GM18951 (cell line): ENCODE measurements at regions not wholly inside any gene's neighbourhood (a gene's known extent, or its start where the extent isn't known, plus 50 kb on each side); places are given as distances from the start of the nearest gene placed in this dataset.

ENCODE experiments used
- POLR2A ChIP-seq: IDR thresholded peaks from 4 replicates; pipeline ENCODE4 v1.6.1; 2011; ENCODE audit warnings: mild to moderate bottlenecking; ENCODE audit not compliant: insufficient read length, insufficient read depth; ENCODE audit errors: extremely low read depth
- in situ Hi-C: fragments of 300-500 bp; cut with MboI; formaldehyde crosslinking; loops from one replicate; pipeline ENCODE4 v1.12.0; 2022; ENCODE audit warnings: low sequenced_read_pairs, mixed read lengths, inconsistent platforms; ENCODE audit not compliant: unreplicated experiment

DNA sequence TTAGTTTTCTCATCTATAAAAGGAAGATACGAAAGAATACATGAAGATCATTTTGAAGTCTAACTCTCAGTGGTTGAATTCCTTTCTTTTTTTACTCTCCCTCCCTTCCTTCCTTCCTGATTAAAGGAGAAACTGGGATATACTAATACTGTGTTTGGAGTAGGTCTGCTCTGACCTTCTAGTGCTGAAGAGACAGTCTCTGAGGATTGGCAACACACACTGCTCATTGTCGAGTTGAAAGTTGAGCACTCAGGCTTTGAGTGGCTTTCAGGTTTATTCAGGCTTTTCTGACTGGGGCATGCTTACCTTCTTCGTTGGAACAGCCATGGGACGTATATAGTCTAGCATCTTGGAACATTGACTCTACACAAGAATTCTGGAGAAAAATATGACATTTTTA is 86.9 kb upstream of the RPS23 start:
- in situ Hi-C loops, result no loop called here
- no peak for TF ChIP-seq POLR2A

GRCh38 chr5:82364497-82364896 is 86.3 kb upstream of the RPS23 start:
- TF ChIP-seq POLR2A, result no peak
- in situ Hi-C loops, result no loop called here

DNA sequence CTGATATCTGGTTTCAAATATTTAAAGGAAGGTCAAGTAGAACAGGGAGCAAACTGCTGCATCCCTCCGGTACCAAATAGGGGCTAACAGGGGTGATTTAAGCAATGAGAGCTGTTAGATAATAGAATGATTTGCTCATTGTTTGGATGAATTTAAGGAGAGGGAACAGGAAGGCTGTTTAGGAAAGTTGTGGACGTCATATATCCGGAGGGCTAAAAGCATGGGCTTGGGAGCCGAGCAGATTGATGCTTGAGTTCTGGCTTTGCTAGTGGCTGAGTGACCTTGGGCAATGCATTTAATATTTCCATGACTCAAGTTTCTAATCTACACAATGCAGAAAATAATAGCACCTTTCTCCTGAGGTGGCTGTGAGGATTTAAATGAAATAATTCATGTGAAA is 85.4 kb upstream of the RPS23 start:
- in situ Hi-C loops, result no loop called here
- no peak for TF ChIP-seq POLR2A

DNA sequence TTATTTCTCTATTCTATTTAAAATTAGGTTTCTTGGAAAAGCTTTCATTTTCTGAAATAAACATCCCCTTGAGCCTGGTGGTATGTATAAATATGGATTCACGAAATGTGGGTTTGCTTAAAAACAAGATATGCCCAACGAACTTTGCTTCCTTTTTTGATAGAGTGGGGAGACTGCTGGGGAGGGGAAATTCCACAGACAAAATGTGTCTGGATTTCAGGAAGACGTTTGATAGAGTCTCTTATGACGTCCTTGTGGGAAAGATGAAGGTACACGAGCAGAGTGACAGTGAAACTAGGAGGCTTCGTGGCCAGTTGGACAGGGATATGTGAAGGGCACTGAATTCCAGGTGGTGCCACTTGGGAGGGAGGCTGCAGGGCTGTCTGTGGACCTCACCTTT is 84.5 kb upstream of the RPS23 start:
- in situ Hi-C loops, result no loop called here
- TF ChIP-seq POLR2A, result no peak

- in situ Hi-C loops, result no loop called here
- no peak for TF ChIP-seq POLR2A
Observed at GRCh38 chr5:82360022-82360421, 81.9 kb upstream of the RPS23 start.

GRCh38 chr5:82359272-82359671 is 81.1 kb upstream of the RPS23 start:
- no peak for TF ChIP-seq POLR2A
- in situ Hi-C loops, result loop anchor here (10.0 kb wide), 1 partner anchor 1196 kb away; no protein-coding TSS in a partner anchor

- in situ Hi-C loops, result loop anchor here (10.0 kb wide), 1 partner anchor 1196 kb away; no protein-coding TSS in a partner anchor
- TF ChIP-seq POLR2A, result no peak
Observed at GRCh38 chr5:82358457-82358856, 80.3 kb upstream of the RPS23 start.

DNA sequence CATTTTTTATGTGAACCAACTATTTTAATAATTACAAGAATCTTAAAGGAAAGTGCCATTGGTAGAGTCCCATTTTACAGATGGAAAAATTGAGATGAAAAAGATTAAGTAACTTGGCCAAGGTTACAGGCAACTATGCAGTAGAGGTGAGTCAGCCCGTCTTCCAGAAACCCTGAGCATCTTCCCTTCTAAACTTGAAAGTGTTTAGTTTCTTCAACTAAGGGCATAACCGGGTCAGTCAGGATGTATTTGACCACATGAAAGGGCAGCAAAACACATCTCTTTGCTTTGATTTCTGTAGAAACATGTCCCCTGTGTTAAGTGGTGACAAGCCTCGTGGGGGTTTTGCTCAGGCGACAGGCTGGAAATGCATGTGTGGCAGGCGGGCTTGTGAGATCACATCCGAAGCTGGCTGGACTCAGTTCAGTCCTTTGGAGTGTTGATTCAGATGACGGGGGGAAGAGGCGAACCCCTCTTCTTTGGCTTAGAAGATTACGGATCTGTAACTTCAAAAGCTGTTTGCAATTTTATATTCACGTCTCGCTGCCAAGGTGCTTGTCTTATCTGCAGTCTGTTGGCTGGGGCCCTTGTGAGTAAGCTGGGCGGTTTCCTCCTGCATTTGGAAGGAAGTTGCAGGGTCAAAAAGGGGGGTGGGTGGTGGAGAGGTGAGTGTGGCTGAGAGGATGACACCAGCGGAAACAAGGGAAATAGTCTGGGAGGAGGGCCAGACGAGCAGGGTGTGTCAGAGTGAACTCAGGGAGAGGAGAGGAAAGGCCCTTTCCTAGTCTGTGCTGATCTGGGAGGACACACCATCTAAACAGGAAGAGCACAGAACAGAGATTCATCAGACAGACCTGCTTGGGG is 78.9 kb upstream of the RPS23 start:
- in situ Hi-C loops, result loop anchor here (10.0 kb wide), 1 partner anchor 1198 kb away; no protein-coding TSS in a partner anchor

GRCh38 chr5:82356021-82356420 is 77.9 kb upstream of the RPS23 start:
- in situ Hi-C loops, result loop anchor here (10.0 kb wide), 1 partner anchor 1199 kb away; no protein-coding TSS in a partner anchor
- no peak for TF ChIP-seq POLR2A

More for the DNA sequence above, 78.9 kb upstream of the RPS23 start:
- TF ChIP-seq POLR2A, result no peak

DNA sequence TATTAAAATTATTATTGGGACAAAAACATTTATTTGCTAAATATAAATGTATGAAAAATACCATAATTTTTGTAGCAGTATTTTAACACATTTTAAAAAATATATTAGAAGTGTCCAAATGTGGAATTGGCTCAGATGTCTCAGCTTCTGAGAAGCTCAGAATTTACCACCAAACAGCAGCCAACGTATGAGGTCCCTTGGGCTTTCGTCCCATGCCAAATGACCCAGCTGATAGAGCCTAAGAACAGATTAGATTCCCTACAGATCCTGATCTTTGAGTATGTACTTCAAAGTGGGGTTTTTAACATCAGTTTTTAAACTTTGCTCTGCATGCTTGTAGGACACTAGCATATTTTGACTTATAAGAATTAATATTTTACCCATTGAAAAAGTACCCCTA is 77.3 kb upstream of the RPS23 start:
- in situ Hi-C loops, result loop anchor here (10.0 kb wide), 1 partner anchor 1199 kb away; no protein-coding TSS in a partner anchor
- no peak for TF ChIP-seq POLR2A

- TF ChIP-seq POLR2A, result no peak
- in situ Hi-C loops, result loop anchor here (10.0 kb wide), 1 partner anchor 1200 kb away; no protein-coding TSS in a partner anchor
Observed at GRCh38 chr5:82355053-82355452, 76.9 kb upstream of the RPS23 start.

DNA sequence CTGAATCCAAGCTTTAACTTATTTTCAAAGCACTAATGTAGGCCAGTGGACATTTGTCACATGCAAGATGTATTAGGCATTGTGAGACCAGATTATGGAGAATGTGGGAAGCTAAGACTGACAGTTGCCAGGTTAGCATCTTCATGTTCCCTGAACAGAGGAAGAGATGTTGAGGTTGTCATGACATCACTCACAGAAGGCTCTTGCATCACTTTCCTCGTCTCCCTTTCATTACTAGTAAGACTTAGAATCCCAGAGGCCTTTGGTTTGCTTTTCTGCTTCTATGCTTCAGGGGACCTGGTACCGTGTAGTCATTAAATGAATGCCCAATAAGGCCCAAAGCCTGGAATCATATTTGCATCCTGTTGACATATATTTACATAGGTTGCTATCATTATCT is 76.4 kb upstream of the RPS23 start:
- no peak for TF ChIP-seq POLR2A
- in situ Hi-C loops, result loop anchor here (10.0 kb wide), 1 partner anchor 1200 kb away; no protein-coding TSS in a partner anchor

GRCh38 chr5:82353522-82353921 is 75.4 kb upstream of the RPS23 start:
- no peak for TF ChIP-seq POLR2A
- in situ Hi-C loops, result loop anchor here (10.0 kb wide), 1 partner anchor 1201 kb away; no protein-coding TSS in a partner anchor

GRCh38 chr5:82352146-82352791 is 74.1 kb upstream of the RPS23 start:
- no peak for TF ChIP-seq POLR2A
- in situ Hi-C loops, result loop anchor here (10.0 kb wide), 1 partner anchor 1203 kb away; no protein-coding TSS in a partner anchor

- in situ Hi-C loops, result loop anchor here (10.0 kb wide), 1 partner anchor 1203 kb away; no protein-coding TSS in a partner anchor
- no peak for TF ChIP-seq POLR2A
Observed at GRCh38 chr5:82351754-82352145, 73.6 kb upstream of the RPS23 start.
